Caco-2 (cell line): ENCODE measurements at regions not wholly inside any gene's neighbourhood (a gene's known extent, or its start where the extent isn't known, plus 50 kb on each side); places are given as distances from the start of the nearest gene placed in this dataset.

Experiments used
- BruUV-seq: library from RNA; stranded (reverse); fragments of 400-500 nt; replicated peaks from 2 replicates; lab custom pipeline; 2021; lab: Mats Ljungman, UMichigan
- CTCF ChIA-PET: fragments of 300-600 bp; sonication (Branson Sonifier 250); formaldehyde crosslinking; loops from one replicate; lab custom pipeline; 2022; ENCODE audit warnings: antibody characterized with exemption; lab: Charles Lee
- POLR2A ChIA-PET: fragments of 300-600 bp; sonication (Branson Sonifier 250); formaldehyde crosslinking; loops from one replicate; lab custom pipeline; 2022; ENCODE audit warnings: antibody characterized with exemption; lab: Charles Lee
- DNase-seq, 2 experiments: peaks; one replicate each; pipeline versions ENCODE4 v3.0.0 to v3.0.0-alpha.2; 2020 to 2022
- H3K27me3 ChIP-seq: replicated peaks from 2 replicates; pipeline ENCODE4 v1.6.0; 2011; ENCODE audit warnings: low read length; ENCODE audit not compliant: control insufficient read depth, insufficient read depth
- H3K36me3 ChIP-seq: 2 replicates; pipeline ENCODE4 v1.5.1; 2011; ENCODE audit warnings: low read length; ENCODE audit not compliant: control insufficient read depth, insufficient read depth
- H3K4me1 ChIP-seq: fragments of 250-450 bp; sonication (Bioruptor Pico); 2 replicates; pipeline ENCODE4 v1.5.1; 2020; ENCODE audit warnings: mild to moderate bottlenecking
- H3K4me3 ChIP-seq: 2 replicates; pipeline ENCODE4 v1.5.1; 2011; ENCODE audit warnings: low read depth, mild to moderate bottlenecking, control low read depth, low read length
- H3K9me3 ChIP-seq: fragments of 250-450 bp; sonication (Bioruptor Pico); 2 replicates; pipeline ENCODE4 v1.5.1; 2020; ENCODE audit warnings: mild to moderate bottlenecking, moderate library complexity
- H3K27ac Mint-ChIP-seq: one replicate; pipeline ENCODE4 v1.8.0; 2022; ENCODE audit warnings: mixed read lengths; ENCODE audit not compliant: unreplicated experiment
- H3K27me3 Mint-ChIP-seq: one replicate; pipeline ENCODE4 v1.8.0; 2022; ENCODE audit warnings: mixed read lengths; ENCODE audit not compliant: insufficient read depth, unreplicated experiment
- H3K36me3 Mint-ChIP-seq: one replicate; pipeline ENCODE4 v1.8.0; 2022; ENCODE audit warnings: mild to moderate bottlenecking, mixed read lengths; ENCODE audit not compliant: insufficient read depth, unreplicated experiment
- H3K4me1 Mint-ChIP-seq: one replicate; pipeline ENCODE4 v1.8.0; 2022; ENCODE audit warnings: low read depth, mixed read lengths; ENCODE audit not compliant: unreplicated experiment
- H3K4me3 Mint-ChIP-seq: one replicate; pipeline ENCODE4 v1.8.0; 2022; ENCODE audit warnings: mild to moderate bottlenecking, moderate library complexity, mixed read lengths; ENCODE audit not compliant: unreplicated experiment
- H3K9me3 Mint-ChIP-seq: one replicate; pipeline ENCODE4 v1.8.0; 2022; ENCODE audit warnings: mixed read lengths; ENCODE audit not compliant: unreplicated experiment
- CTCF ChIP-seq, 2 experiments: fragments of 200-600 bp in 1 of 2; IDR thresholded peaks; 1 replicate in 1 of 2; 2 replicates in 1 of 2; pipeline versions ENCODE4 v1.5.1 to v1.8.0; 2011 to 2022; ENCODE audit warnings: antibody characterized with exemption in 1 of 2, control low read depth in 1 of 2, inconsistent platforms in 1 of 2, low read depth in 1 of 2, low read length in 1 of 2, mild to moderate bottlenecking in 1 of 2, moderate library complexity in 1 of 2; ENCODE audit not compliant: insufficient read depth in 1 of 2, severe bottlenecking in 1 of 2, unreplicated experiment in 1 of 2
- intact Hi-C: fragments of 100-400 bp; cut with micrococcal nuclease; formaldehyde crosslinking; loops from one replicate; pipeline ENCODE4 v1.10.0; 2022; ENCODE audit not compliant: unreplicated experiment

- Mint-ChIP-seq H3K4me3 (no peak overlapping the region), H3K27ac (no peak overlapping the region), H3K36me3 (no peaks in the 10 kb centered on the region), H3K9me3 (no peaks in the 10 kb centered on the region), H3K4me1 (peaks cover 5% of the 10 kb centered on the region), H3K27me3 (no peaks in the 10 kb centered on the region)
- Histone ChIP-seq H3K27me3 (no peaks in the 10 kb centered on the region), H3K4me1 (0 out of 2 replicates have a peak, but pooled peaks cover 3% of the 10 kb centered on the region), H3K9me3 (no peaks in the 10 kb centered on the region), H3K36me3 (no peaks in the 10 kb centered on the region), H3K4me3 (no peak overlapping the region)
- intact Hi-C loops = no loop called here
- no TSS peak for BruUV-seq
- ChIA-PET POLR2A (no interaction called here), CTCF (no interaction called here)
- no peak for TF ChIP-seq CTCF (IDR thresholded peaks at IDR 0.05; ENCODE audit: insufficient read depth in 1 of 2, low read depth in 1 of 2, low read length in 1 of 2, severe bottlenecking in 1 of 2, unreplicated experiment in 1 of 2)
- no peak for DNase-seq
These were observed 68.7 kb upstream of the TAS2R1 start for GRCh38 chr5:9698841-9699240.

- ChIA-PET POLR2A (no interaction called here), CTCF (no interaction called here)
- no TSS peak for BruUV-seq
- 0 out of 2 replicates have a peak, but pooled peaks cover 3% of the 10 kb centered on the region for H3K4me1 ChIP-seq
- H3K27me3 ChIP-seq = no peaks in the 10 kb centered on the region
- no peak for TF ChIP-seq CTCF (IDR thresholded peaks at IDR 0.05; ENCODE audit: insufficient read depth in 1 of 2, low read depth in 1 of 2, low read length in 1 of 2, severe bottlenecking in 1 of 2, unreplicated experiment in 1 of 2)
- Mint-ChIP-seq H3K27me3 (no peaks in the 10 kb centered on the region), H3K9me3 (no peaks in the 10 kb centered on the region), H3K4me1 (peaks cover 5% of the 10 kb centered on the region), H3K36me3 (no peaks in the 10 kb centered on the region), H3K4me3 (no peak overlapping the region), H3K27ac (no peak overlapping the region)
- no peak overlapping the region for H3K4me3 ChIP-seq
- no peak for DNase-seq
- no peaks in the 10 kb centered on the region for H3K36me3 ChIP-seq
- H3K9me3 ChIP-seq = no peaks in the 10 kb centered on the region
- intact Hi-C loops = no loop called here
These were observed 68.1 kb upstream of the TAS2R1 start for GRCh38 chr5:9698125-9698826.

GRCh38 chr5:9692576-9692975, 62.4 kb upstream of the TAS2R1 start:
- POLR2A ChIA-PET = no interaction called here
- TF ChIP-seq CTCF (IDR thresholded peaks at IDR 0.05; ENCODE audit: insufficient read depth in 1 of 2, low read depth in 1 of 2, low read length in 1 of 2, severe bottlenecking in 1 of 2, unreplicated experiment in 1 of 2) = no peak
- H3K9me3 Mint-ChIP-seq = peaks cover 10% of the 10 kb centered on the region
- H3K4me1 ChIP-seq = peaks cover 3% of the 10 kb centered on the region; the same call in 1 of the 2 replicates
- H3K36me3 ChIP-seq = no peaks in the 10 kb centered on the region
- no peak overlapping the region for H3K27ac Mint-ChIP-seq
- H3K36me3 Mint-ChIP-seq = no peaks in the 10 kb centered on the region
- CTCF ChIA-PET = no interaction called here
- H3K27me3 ChIP-seq = no peaks in the 10 kb centered on the region
- peaks cover 8% of the 10 kb centered on the region for H3K9me3 ChIP-seq
- peaks cover 5% of the 10 kb centered on the region for H3K4me1 Mint-ChIP-seq
- intact Hi-C loops = no loop called here
- DNase-seq = no peak
- no TSS peak for BruUV-seq
- no peaks in the 10 kb centered on the region for H3K27me3 Mint-ChIP-seq
- H3K4me3 Mint-ChIP-seq = no peak overlapping the region
- H3K4me3 ChIP-seq = no peak overlapping the region
